ENCODE measurements at regions not wholly inside any gene's neighbourhood (a gene's known extent, or its start where the extent isn't known, plus 50 kb on each side); places are given as distances from the start of the nearest gene placed in this dataset.

DNA sequence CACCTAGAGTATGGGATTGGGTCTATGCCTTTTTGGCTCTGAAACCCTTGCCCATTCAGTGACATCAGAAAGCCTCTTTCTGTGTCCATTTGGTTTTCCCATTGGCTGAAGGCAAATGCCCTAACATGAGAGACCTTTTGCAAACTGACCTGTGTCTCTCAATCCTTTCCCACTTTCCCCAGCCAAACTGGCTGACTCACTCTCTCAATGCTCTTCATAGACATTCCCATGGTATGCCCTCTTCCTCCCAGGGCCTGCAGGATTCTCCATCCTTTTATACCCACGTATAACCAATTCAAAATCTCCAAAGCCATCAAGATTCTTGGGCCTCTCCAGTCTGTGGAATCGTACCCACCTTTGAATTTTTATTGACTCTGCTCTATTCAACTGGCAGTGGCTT, 563.3 kb downstream of the GATA3 start:
- TF ChIP-seq EZH2 (IDR thresholded peaks at IDR 0.05; ENCODE audit: insufficient read depth, low read length), result no peak
- TF ChIP-seq CTCF (IDR thresholded peaks at IDR 0.05; ENCODE audit: insufficient read depth, low read depth, low read length), result no peak
